H9 (cell line): ENCODE measurements at regions not wholly inside any gene's neighbourhood (a gene's known extent, or its start where the extent isn't known, plus 50 kb on each side); places are given as distances from the start of the nearest gene placed in this dataset.

ENCODE experiments used
- DNase-seq: peaks from one replicate; pipeline ENCODE4 v3.0.0-alpha.2; 2017
- H2AFZ ChIP-seq: one replicate; pipeline ENCODE4 v1.6.1; 2013; ENCODE audit warnings: mild to moderate bottlenecking, low read length, control low read depth, moderate library complexity
- H2AK5ac ChIP-seq: 2 replicates; pipeline ENCODE4 v1.6.1; 2013; ENCODE audit warnings: low read length, control low read depth, mixed read lengths; ENCODE audit not compliant: insufficient read length
- H2BK120ac ChIP-seq: one replicate; pipeline ENCODE4 v1.6.1; 2013; ENCODE audit warnings: low read depth, mild to moderate bottlenecking, low read length, control low read depth, inconsistent platforms; ENCODE audit not compliant: poor library complexity, severe bottlenecking
- H2BK12ac ChIP-seq: 2 replicates; pipeline ENCODE4 v1.6.1; 2013; ENCODE audit warnings: low read length, control low read depth, mixed read lengths, low read depth; ENCODE audit not compliant: insufficient read length
- H2BK15ac ChIP-seq: 2 replicates; pipeline ENCODE4 v1.6.1; 2013; ENCODE audit warnings: low read depth, low read length, control low read depth
- H2BK20ac ChIP-seq: one replicate; pipeline ENCODE4 v1.6.1; 2013; ENCODE audit warnings: low read depth, mild to moderate bottlenecking, low read length, control low read depth, inconsistent platforms; ENCODE audit not compliant: poor library complexity, severe bottlenecking
- H2BK5ac ChIP-seq: 2 replicates; pipeline ENCODE4 v1.6.1; 2013; ENCODE audit warnings: low read length, control low read depth, mixed read lengths; ENCODE audit not compliant: insufficient read length
- H3K14ac ChIP-seq: 2 replicates; pipeline ENCODE4 v1.6.1; 2013; ENCODE audit warnings: low read length, control low read depth; ENCODE audit not compliant: insufficient read depth
- H3K18ac ChIP-seq: 2 replicates; pipeline ENCODE4 v1.6.1; 2013; ENCODE audit warnings: low read depth, mild to moderate bottlenecking, mixed read lengths, low read length, control low read depth; ENCODE audit not compliant: insufficient read length
- H3K23ac ChIP-seq: 2 replicates; pipeline ENCODE4 v1.6.1; 2013; ENCODE audit warnings: low read length, control low read depth, mixed read lengths, low read depth; ENCODE audit not compliant: insufficient read length
- H3K23me2 ChIP-seq: 2 replicates; pipeline ENCODE4 v1.6.1; 2013; ENCODE audit warnings: low read depth, mild to moderate bottlenecking, mixed read lengths, low read length, control low read depth; ENCODE audit not compliant: insufficient read length, poor library complexity, severe bottlenecking
- H3K27ac ChIP-seq: 2 replicates; pipeline ENCODE4 v1.5.1; 2013; ENCODE audit warnings: low read length, control low read depth, mixed read lengths, low read depth; ENCODE audit not compliant: insufficient read length
- H3K27me3 ChIP-seq: 2 replicates; pipeline ENCODE4 v1.6.1; 2013; ENCODE audit warnings: low read length, control low read depth, inconsistent platforms; ENCODE audit not compliant: insufficient read depth
- H3K4ac ChIP-seq: 2 replicates; pipeline ENCODE4 v1.6.1; 2013; ENCODE audit warnings: low read depth, mild to moderate bottlenecking, control low read depth, inconsistent platforms, low read length, moderate library complexity
- H3K4me1 ChIP-seq: 2 replicates; pipeline ENCODE4 v1.6.1; 2013; ENCODE audit warnings: low read length, control low read depth, inconsistent platforms; ENCODE audit not compliant: insufficient read depth
- H3K4me2 ChIP-seq: 2 replicates; pipeline ENCODE4 v1.6.1; 2013; ENCODE audit warnings: low read length, control low read depth, mixed read lengths; ENCODE audit not compliant: insufficient read length, insufficient read depth
- H3K56ac ChIP-seq: 2 replicates; pipeline ENCODE4 v1.6.1; 2013; ENCODE audit warnings: low read depth, mild to moderate bottlenecking, mixed read lengths, low read length, control low read depth; ENCODE audit not compliant: insufficient read length
- H3K79me1 ChIP-seq: 2 replicates; pipeline ENCODE4 v1.6.1; 2013; ENCODE audit warnings: low read depth, mild to moderate bottlenecking, moderate library complexity, low read length, control low read depth, inconsistent platforms; ENCODE audit not compliant: insufficient read depth, poor library complexity, severe bottlenecking
- H3K79me2 ChIP-seq: 2 replicates; pipeline ENCODE4 v1.6.1; 2013; ENCODE audit warnings: low read length, control low read depth, inconsistent platforms; ENCODE audit not compliant: insufficient read depth
- H3K9ac ChIP-seq: 2 replicates; pipeline ENCODE4 v1.6.1; 2013; ENCODE audit warnings: low read length, control low read depth, mixed read lengths; ENCODE audit not compliant: insufficient read length; ENCODE audit errors: extremely low read depth
- H3K9me3 ChIP-seq: one replicate; pipeline ENCODE4 v1.6.1; 2013; ENCODE audit warnings: low read depth, low read length, inconsistent platforms; ENCODE audit not compliant: control insufficient read depth
- H3T11ph ChIP-seq: one replicate; pipeline ENCODE4 v1.6.1; 2013; ENCODE audit warnings: mild to moderate bottlenecking, low read length, control low read depth, inconsistent platforms
- H4K20me1 ChIP-seq: one replicate; pipeline ENCODE4 v1.6.1; 2013; ENCODE audit not compliant: control insufficient read depth, insufficient read length, insufficient read depth
- H4K5ac ChIP-seq: 2 replicates; pipeline ENCODE4 v1.6.1; 2013; ENCODE audit warnings: low read depth, mild to moderate bottlenecking, mixed read lengths, low read length, control low read depth; ENCODE audit not compliant: insufficient read length
- H4K8ac ChIP-seq: replicated peaks from 2 replicates; pipeline ENCODE4 v1.6.1; 2013; ENCODE audit warnings: low read length, control low read depth, mixed read lengths, low read depth; ENCODE audit not compliant: insufficient read length
- H4K91ac ChIP-seq: 2 replicates; pipeline ENCODE4 v1.6.1; 2013; ENCODE audit warnings: low read depth, mild to moderate bottlenecking, moderate library complexity, mixed read lengths, low read length, control low read depth; ENCODE audit not compliant: insufficient read length
- H3K27ac Mint-ChIP-seq, 3 experiments: 2 replicates in 2 of 3; 3 replicates in 1 of 3; pipeline ENCODE4 v1.8.0; 2020 to 2021; ENCODE audit warnings: mixed read lengths in 3 of 3, mild to moderate bottlenecking in 1 of 3, moderate library complexity in 1 of 3
- H3K27me3 Mint-ChIP-seq: 2 replicates; pipeline ENCODE4 v1.8.0; 2021; ENCODE audit warnings: low read depth, mild to moderate bottlenecking, moderate library complexity, mixed read lengths
- H3K36me3 Mint-ChIP-seq, 3 experiments: 2 replicates in 2 of 3; 3 replicates in 1 of 3; pipeline ENCODE4 v1.8.0; 2020 to 2021; ENCODE audit warnings: low read depth in 3 of 3, mixed read lengths in 3 of 3; ENCODE audit not compliant: insufficient read depth in 1 of 3
- H3K4me1 Mint-ChIP-seq, 2 experiments: 2 replicates each; pipeline ENCODE4 v1.8.0; 2020; ENCODE audit warnings: mixed read lengths in 2 of 2
- H3K4me3 Mint-ChIP-seq, 2 experiments: 2 replicates in 1 of 2; 3 replicates in 1 of 2; pipeline ENCODE4 v1.8.0; 2020 to 2021; ENCODE audit warnings: mild to moderate bottlenecking in 2 of 2, mixed read lengths in 2 of 2, moderate library complexity in 1 of 2
- H3K9me3 Mint-ChIP-seq, 2 experiments: 2 replicates in 1 of 2; 3 replicates in 1 of 2; pipeline ENCODE4 v1.8.0; 2020; ENCODE audit warnings: mild to moderate bottlenecking in 2 of 2, mixed read lengths in 2 of 2, moderate library complexity in 1 of 2
- WGBS: extraction: QIAGEN DNeasy Blood & Tissue Kit; methylation state at CpG from one replicate; pipeline ENCODE4 v1.1.7; 2013; ENCODE audit warnings: missing lambda C conversion rate, low lambda C conversion rate, mixed read lengths; ENCODE audit not compliant: insufficient read length; ENCODE audit errors: extremely low coverage; 5-methylcytosine and 5-hydroxymethylcytosine counted together
- TF ChIP-seq, protein P1 (sequence below): fragments of 200-600 bp; sonication (generic); conservative IDR thresholded peaks from 3 replicates; pipeline ENCODE4 v1.8.0; 2021; ENCODE audit warnings: antibody characterized with exemption, mild to moderate bottlenecking

DNA sequence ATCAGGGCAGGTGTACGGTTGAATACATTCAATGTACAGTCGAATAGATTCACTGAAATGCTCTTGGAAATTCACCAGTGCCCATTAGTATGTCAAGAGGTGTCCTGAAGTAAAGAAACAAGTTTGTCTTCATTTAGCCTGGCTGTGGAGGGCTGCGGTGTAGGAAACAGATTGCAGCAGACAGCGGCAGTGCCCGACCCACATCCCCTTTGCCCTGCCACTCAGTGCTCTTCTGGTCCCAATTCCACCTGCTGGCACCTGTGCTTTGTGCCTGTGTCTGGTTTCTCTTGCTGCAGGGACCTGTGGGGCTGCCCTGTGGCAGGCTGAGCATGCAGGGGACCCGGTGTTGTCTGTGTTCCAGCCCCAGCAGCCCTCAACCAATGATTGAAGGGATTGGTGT, 183.7 kb downstream of the RPS24 start:
- Histone ChIP-seq H2BK15ac (no peak overlapping the region), H4K91ac (no peak overlapping the region)

More for the DNA sequence above, 183.7 kb downstream of the RPS24 start:
- Histone ChIP-seq H3K27ac (no peak overlapping the region), H4K20me1 (no peaks in the 10 kb centered on the region), H4K8ac (no peak overlapping the region), H3K27me3 (no peaks in the 10 kb centered on the region), H2AFZ (no peak overlapping the region), H2BK20ac (no peak overlapping the region), H3K14ac (no peak overlapping the region), H3K9me3 (no peaks in the 10 kb centered on the region), H3K23ac (no peak overlapping the region), H2AK5ac (no peak overlapping the region), H2BK5ac (no peak overlapping the region), H3K9ac (no peak overlapping the region), H3K4me1 (no peaks in the 10 kb centered on the region), H3T11ph (no peak overlapping the region), H2BK120ac (no peak overlapping the region), H3K18ac (no peak overlapping the region), H3K23me2 (no peaks in the 10 kb centered on the region), H3K79me1 (no peaks in the 10 kb centered on the region), H3K4ac (no peak overlapping the region), H3K56ac (no peak overlapping the region), H3K4me2 (no peak overlapping the region), H2BK12ac (no peak overlapping the region), H4K5ac (no peak overlapping the region), H3K79me2 (no peaks in the 10 kb centered on the region)
- WGBS = no CpG with 5 or more reads among the region's 6 CpGs
- DNase-seq = no peak
- no peaks in the 10 kb centered on the region for H3K36me3 Mint-ChIP-seq
- no peak overlapping the region for H3K4me3 Mint-ChIP-seq
- peaks cover 4% of the 10 kb centered on the region for H3K27me3 Mint-ChIP-seq
- no peak overlapping the region for H3K27ac Mint-ChIP-seq
- peaks cover 2 to 3% of the 10 kb centered on the region in 2 experiments; a peak in 2 of 5 replicates for H3K9me3 Mint-ChIP-seq
- TF ChIP-seq, protein P1, sequence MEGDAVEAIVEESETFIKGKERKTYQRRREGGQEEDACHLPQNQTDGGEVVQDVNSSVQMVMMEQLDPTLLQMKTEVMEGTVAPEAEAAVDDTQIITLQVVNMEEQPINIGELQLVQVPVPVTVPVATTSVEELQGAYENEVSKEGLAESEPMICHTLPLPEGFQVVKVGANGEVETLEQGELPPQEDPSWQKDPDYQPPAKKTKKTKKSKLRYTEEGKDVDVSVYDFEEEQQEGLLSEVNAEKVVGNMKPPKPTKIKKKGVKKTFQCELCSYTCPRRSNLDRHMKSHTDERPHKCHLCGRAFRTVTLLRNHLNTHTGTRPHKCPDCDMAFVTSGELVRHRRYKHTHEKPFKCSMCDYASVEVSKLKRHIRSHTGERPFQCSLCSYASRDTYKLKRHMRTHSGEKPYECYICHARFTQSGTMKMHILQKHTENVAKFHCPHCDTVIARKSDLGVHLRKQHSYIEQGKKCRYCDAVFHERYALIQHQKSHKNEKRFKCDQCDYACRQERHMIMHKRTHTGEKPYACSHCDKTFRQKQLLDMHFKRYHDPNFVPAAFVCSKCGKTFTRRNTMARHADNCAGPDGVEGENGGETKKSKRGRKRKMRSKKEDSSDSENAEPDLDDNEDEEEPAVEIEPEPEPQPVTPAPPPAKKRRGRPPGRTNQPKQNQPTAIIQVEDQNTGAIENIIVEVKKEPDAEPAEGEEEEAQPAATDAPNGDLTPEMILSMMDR = no peak
- H3K4me1 Mint-ChIP-seq = peaks cover 7 to 10% of the 10 kb centered on the region in 2 experiments
